ENCODE measurements at regions not wholly inside any gene's neighbourhood (a gene's known extent, or its start where the extent isn't known, plus 50 kb on each side); places are given as distances from the start of the nearest gene placed in this dataset.

- TF ChIP-seq CTCF (IDR thresholded peaks at IDR 0.05; ENCODE audit: low read depth, low read length, missing control alignments), result no peak
- DNase-seq (ENCODE audit: low read depth), result no peak
- H3K4me3 ChIP-seq (ENCODE audit: low read depth, low read length), result no peak overlapping the region
Measured at GRCh38 chr4:148757171-148757570, 315.0 kb upstream of the NR3C2 start.

- no peak for TF ChIP-seq CTCF (IDR thresholded peaks at IDR 0.05; ENCODE audit: low read depth, low read length, missing control alignments)
- DNase-seq (ENCODE audit: low read depth), result no peak
- H3K4me3 ChIP-seq (ENCODE audit: low read depth, low read length), result no peak overlapping the region
Measured at GRCh38 chr4:148749403-148749802, 307.2 kb upstream of the NR3C2 start.

GRCh38 chr4:148747721-148748268 is 305.6 kb upstream of the NR3C2 start:
- no peak overlapping the region for H3K4me3 ChIP-seq (ENCODE audit: low read depth, low read length)
- no peak for DNase-seq (ENCODE audit: low read depth)
- TF ChIP-seq CTCF (IDR thresholded peaks at IDR 0.05; ENCODE audit: low read depth, low read length, missing control alignments), result no peak

- no peak overlapping the region for H3K4me3 ChIP-seq (ENCODE audit: low read depth, low read length)
- TF ChIP-seq CTCF (IDR thresholded peaks at IDR 0.05; ENCODE audit: low read depth, low read length, missing control alignments), result no peak
Measured at GRCh38 chr4:148740701-148741100, 298.5 kb upstream of the NR3C2 start.

GRCh38 chr4:148737061-148737770 is 295.0 kb upstream of the NR3C2 start:
- TF ChIP-seq CTCF (IDR thresholded peaks at IDR 0.05; ENCODE audit: low read depth, low read length, missing control alignments), result no peak
- no peak overlapping the region for H3K4me3 ChIP-seq (ENCODE audit: low read depth, low read length)
- no peak for DNase-seq (ENCODE audit: low read depth)

More at GRCh38 chr4:148740701-148741100, 298.5 kb upstream of the NR3C2 start:
- no peak for DNase-seq (ENCODE audit: low read depth)

GRCh38 chr4:148735432-148736155 is 293.4 kb upstream of the NR3C2 start:
- TF ChIP-seq CTCF (IDR thresholded peaks at IDR 0.05; ENCODE audit: low read depth, low read length, missing control alignments), result no peak
- H3K4me3 ChIP-seq (ENCODE audit: low read depth, low read length), result no peak overlapping the region

More at GRCh38 chr4:148735432-148736155, 293.4 kb upstream of the NR3C2 start:
- no peak for DNase-seq (ENCODE audit: low read depth)
